ENCODE measurements at regions not wholly inside any gene's neighbourhood (a gene's known extent, or its start where the extent isn't known, plus 50 kb on each side); places are given as distances from the start of the nearest gene placed in this dataset.
A peak's percentile ranks its signal among the peaks of the same experiment; 100 is the strongest.

DNA sequence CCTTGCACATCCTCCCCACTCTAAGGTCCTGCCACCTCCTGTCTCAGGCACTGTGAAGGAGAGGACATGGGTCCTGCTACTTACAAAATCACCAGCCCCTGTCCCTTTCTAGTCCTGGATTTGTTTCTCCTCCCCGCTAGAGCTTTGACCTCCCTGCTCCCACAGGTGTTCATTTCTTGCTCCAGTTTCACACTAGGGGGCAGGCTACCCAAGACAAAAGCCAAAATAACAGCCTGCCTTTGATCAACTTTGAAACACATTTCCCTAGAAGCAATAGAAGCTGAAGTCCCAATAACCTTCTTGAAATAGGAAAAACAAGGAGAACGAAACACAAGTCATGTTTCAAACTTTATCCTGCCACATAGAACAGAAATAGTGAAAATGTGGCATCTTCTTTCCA lies 164.4 kb downstream of the QDPR start:
- SMC1A ChIA-PET (ENCODE audit: uncharacterized antibody, unreplicated experiment) = interaction anchor here (0.6 to 5.1 kb wide), 11 partner anchors 10 to 555 kb away, joined by 3 to 63 read pairs (median 4); no protein-coding TSS in a partner anchor
- Histone ChIP-seq H3K9me3 (replicated peaks; ENCODE audit: control insufficient read depth, insufficient read depth, low read length) (no peaks in the 10 kb centered on the region), H3K4me2 (ENCODE audit: control insufficient read depth, insufficient read depth) (no peak overlapping the region), H3K9ac (ENCODE audit: control insufficient read depth, insufficient read depth, low read length) (no peak overlapping the region), H3K27me3 (replicated peaks in 1 of 2; ENCODE audit: control insufficient read depth in 2 of 2, insufficient read depth in 2 of 2, low read length in 1 of 2) (no peaks in the 10 kb centered on the region), H4K20me1 (ENCODE audit: control insufficient read depth, insufficient read depth) (no peaks in the 10 kb centered on the region), H3K4me3 (no peak overlapping the region), H2AFZ (ENCODE audit: control insufficient read depth, low read depth, low read length) (no peak overlapping the region), H3K79me2 (ENCODE audit: control insufficient read depth, insufficient read depth, low read length) (no peaks in the 10 kb centered on the region), H3K27ac (ENCODE audit: control insufficient read depth, insufficient read depth) (no peak overlapping the region), H3K4me1 (ENCODE audit: control insufficient read depth, insufficient read depth, low read length) (no peaks in the 10 kb centered on the region), H3K36me3 (ENCODE audit: control insufficient read depth in 2 of 2, insufficient read depth in 2 of 2, low read length in 1 of 2) (no peaks in the 10 kb centered on the region)
- 2% methylated on average over 2 of the region's 2 CpGs for WGBS (ENCODE audit: insufficient coverage, insufficient replicate concordance, low lambda C conversion rate, missing lambda C conversion rate)
- DNase-seq (ENCODE audit: low read depth, low spot score) (no peak), FAIRE-seq (peak; percentile 93), ATAC-seq (peak; percentile 91)
- POLR2A ChIA-PET = interaction anchor here (0.5 kb wide), 1 partner anchor 11 kb away, joined by 4 read pairs; no protein-coding TSS in a partner anchor
- no TSS peak for BruUV-seq (replicated peaks)
- in situ Hi-C loops (cut with MboI) = no loop called here
- CTCF ChIA-PET = interaction anchor here (0.6 to 5.4 kb wide), 22 partner anchors 9 to 552 kb away, joined by 3 to 86 read pairs (median 4); no protein-coding TSS in a partner anchor
- RAD21 ChIA-PET (ENCODE audit: unreplicated experiment) = interaction anchor here (1.0 to 4.9 kb wide), 4 partner anchors 80 to 125 kb away, joined by 3 to 50 read pairs (median 12); no protein-coding TSS in a partner anchor
- intact Hi-C loops (cut with micrococcal nuclease; ENCODE audit: unreplicated experiment) = loop anchor here (1.0 to 2.0 kb wide), 2 partner anchors 100 to 125 kb away; no protein-coding TSS in a partner anchor
- TF ChIP-seq RELA (IDR thresholded peaks at IDR 0.05; ENCODE audit: borderline replicate concordance, partially characterized antibody) (no peak), CTCF (IDR thresholded peaks at IDR 0.05 in 2 of 3, conservative IDR thresholded peaks at IDR 0.05 in 1 of 3; ENCODE audit: control insufficient read depth in 2 of 3, extremely low read depth in 1 of 3, insufficient read depth in 1 of 3, low read depth in 3 of 3, low read length in 3 of 3) (peak; percentile 55 to 65 (median 57); a peak in 5 of 6 replicates), RBBP5 (conservative IDR thresholded peaks at IDR 0.05) (no peak), ZNF274 (IDR thresholded peaks at IDR 0.05; ENCODE audit: insufficient read depth, insufficient read length) (no peak), SREBF2 (IDR thresholded peaks at IDR 0.05; ENCODE audit: low read length) (no peak), RAD51 (IDR thresholded peaks at IDR 0.05) (no peak), EP300 (IDR thresholded peaks at IDR 0.05; ENCODE audit: borderline replicate concordance in 1 of 2, control insufficient read depth in 1 of 2, low read depth in 2 of 2, low read length in 2 of 2) (no peak), BCL3 (IDR thresholded peaks at IDR 0.05; ENCODE audit: borderline replicate concordance, insufficient read depth, low read depth, low read length, poor library complexity, severe bottlenecking) (no peak), TCF7 (IDR thresholded peaks at IDR 0.05; ENCODE audit: borderline replicate concordance) (peak; percentile 50; the same call in 1 of the 2 replicates), EGR1 (IDR thresholded peaks at IDR 0.05; ENCODE audit: borderline replicate concordance in 1 of 2, low read depth in 2 of 2, low read length in 2 of 2) (no peak), SMC3 (IDR thresholded peaks at IDR 0.05; ENCODE audit: borderline replicate concordance, low read length) (peak; percentile 69; the same call in 1 of the 2 replicates), PAX5 (IDR thresholded peaks at IDR 0.05; ENCODE audit: borderline replicate concordance, low read depth, low read length) (no peak), PAX8 (IDR thresholded peaks at IDR 0.05) (no peak), JUNB (IDR thresholded peaks at IDR 0.05) (no peak), TAF1 (IDR thresholded peaks at IDR 0.05; ENCODE audit: borderline replicate concordance, low read depth, low read length) (no peak), RAD21 (IDR thresholded peaks at IDR 0.05; ENCODE audit: insufficient read depth, low read depth, low read length) (peak; percentile 74), NR2F1 (conservative IDR thresholded peaks at IDR 0.05) (0 out of 2 replicates have a peak, but pooled peaks have one; percentile 24), ESRRA (IDR thresholded peaks at IDR 0.05; ENCODE audit: low read length) (no peak)
- TF ChIP-seq, protein P1, sequence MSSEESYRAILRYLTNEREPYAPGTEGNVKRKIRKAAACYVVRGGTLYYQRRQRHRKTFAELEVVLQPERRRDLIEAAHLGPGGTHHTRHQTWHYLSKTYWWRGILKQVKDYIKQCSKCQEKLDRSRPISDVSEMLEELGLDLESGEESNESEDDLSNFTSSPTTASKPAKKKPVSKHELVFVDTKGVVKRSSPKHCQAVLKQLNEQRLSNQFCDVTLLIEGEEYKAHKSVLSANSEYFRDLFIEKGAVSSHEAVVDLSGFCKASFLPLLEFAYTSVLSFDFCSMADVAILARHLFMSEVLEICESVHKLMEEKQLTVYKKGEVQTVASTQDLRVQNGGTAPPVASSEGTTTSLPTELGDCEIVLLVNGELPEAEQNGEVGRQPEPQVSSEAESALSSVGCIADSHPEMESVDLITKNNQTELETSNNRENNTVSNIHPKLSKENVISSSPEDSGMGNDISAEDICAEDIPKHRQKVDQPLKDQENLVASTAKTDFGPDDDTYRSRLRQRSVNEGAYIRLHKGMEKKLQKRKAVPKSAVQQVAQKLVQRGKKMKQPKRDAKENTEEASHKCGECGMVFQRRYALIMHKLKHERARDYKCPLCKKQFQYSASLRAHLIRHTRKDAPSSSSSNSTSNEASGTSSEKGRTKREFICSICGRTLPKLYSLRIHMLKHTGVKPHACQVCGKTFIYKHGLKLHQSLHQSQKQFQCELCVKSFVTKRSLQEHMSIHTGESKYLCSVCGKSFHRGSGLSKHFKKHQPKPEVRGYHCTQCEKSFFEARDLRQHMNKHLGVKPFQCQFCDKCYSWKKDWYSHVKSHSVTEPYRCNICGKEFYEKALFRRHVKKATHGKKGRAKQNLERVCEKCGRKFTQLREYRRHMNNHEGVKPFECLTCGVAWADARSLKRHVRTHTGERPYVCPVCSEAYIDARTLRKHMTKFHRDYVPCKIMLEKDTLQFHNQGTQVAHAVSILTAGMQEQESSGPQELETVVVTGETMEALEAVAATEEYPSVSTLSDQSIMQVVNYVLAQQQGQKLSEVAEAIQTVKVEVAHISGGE (CRISPR knock-in tag; IDR thresholded peaks at IDR 0.05) = no peak
